Ishikawa (cell line): ENCODE measurements at regions not wholly inside any gene's neighbourhood (a gene's known extent, or its start where the extent isn't known, plus 50 kb on each side); places are given as distances from the start of the nearest gene placed in this dataset.

ENCODE experiments used
- CEBPB ChIP-seq: IDR thresholded peaks from 2 replicates; pipeline ENCODE4 v1.6.1; 2012
- CREB1 ChIP-seq: IDR thresholded peaks from 2 replicates; pipeline ENCODE4 v1.6.1; 2012; ENCODE audit warnings: low read depth
- EGR1 ChIP-seq: IDR thresholded peaks from 2 replicates; pipeline ENCODE4 v1.6.1; 2012
- EP300 ChIP-seq: IDR thresholded peaks from 2 replicates; pipeline ENCODE4 v1.6.1; 2012; ENCODE audit warnings: borderline replicate concordance
- FOXM1 ChIP-seq: IDR thresholded peaks from 2 replicates; pipeline ENCODE4 v1.6.1; 2012; ENCODE audit warnings: low read depth, borderline replicate concordance
- NFIC ChIP-seq: IDR thresholded peaks from 2 replicates; pipeline ENCODE4 v1.6.1; 2012
- RAD21 ChIP-seq: IDR thresholded peaks from 2 replicates; pipeline ENCODE4 v1.6.1; 2012; ENCODE audit warnings: low read depth
- TAF1 ChIP-seq: IDR thresholded peaks from 2 replicates; pipeline ENCODE4 v1.6.1; 2012; ENCODE audit warnings: low read depth, mild to moderate bottlenecking
- TCF12 ChIP-seq: IDR thresholded peaks from 2 replicates; pipeline ENCODE4 v1.6.1; 2012; ENCODE audit warnings: low read depth
- TEAD4 ChIP-seq: IDR thresholded peaks from 2 replicates; pipeline ENCODE4 v1.6.1; 2012
- USF1 ChIP-seq: IDR thresholded peaks from 2 replicates; pipeline ENCODE4 v1.6.1; 2012
- YY1 ChIP-seq: IDR thresholded peaks from 2 replicates; pipeline ENCODE4 v1.6.1; 2012; ENCODE audit warnings: low read depth
- ZBTB7A ChIP-seq: IDR thresholded peaks from 2 replicates; pipeline ENCODE4 v1.6.1; 2012; ENCODE audit warnings: low read depth
- TF ChIP-seq, protein P1 (sequence below): IDR thresholded peaks from 2 replicates; pipeline ENCODE4 v1.6.1; 2012
- TF ChIP-seq, protein P2 (sequence below): IDR thresholded peaks from 2 replicates; pipeline ENCODE4 v1.6.1; 2012; ENCODE audit warnings: low read depth, mild to moderate bottlenecking

DNA sequence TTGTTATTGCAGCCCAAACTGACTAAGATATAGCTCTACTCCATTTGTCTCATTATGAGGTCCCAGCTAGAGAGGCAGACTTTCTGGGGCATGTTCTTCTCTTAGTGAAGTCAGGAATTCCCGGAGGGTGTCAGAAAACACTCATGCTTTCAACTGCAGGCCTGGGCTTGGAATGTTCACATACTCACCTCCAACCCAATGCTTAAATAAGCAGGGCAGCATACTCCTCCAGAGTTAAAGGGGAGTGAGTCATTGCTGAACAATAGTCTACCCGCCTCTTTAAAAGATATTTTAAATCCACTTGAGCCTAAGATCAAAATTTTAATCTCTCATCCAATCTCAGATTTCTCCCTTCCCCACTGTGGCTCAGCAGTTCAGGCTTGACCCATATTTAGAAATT is 167.8 kb upstream of the DPH6 start:
- TF ChIP-seq EGR1 (no peak), RAD21 (no peak), TCF12 (no peak), EP300 (no peak), YY1 (no peak), FOXM1 (no peak), TEAD4 (no peak), TAF1 (no peak), USF1 (no peak), CREB1 (no peak), CEBPB (no peak), NFIC (no peak), ZBTB7A (no peak)
- TF ChIP-seq, protein P1, sequence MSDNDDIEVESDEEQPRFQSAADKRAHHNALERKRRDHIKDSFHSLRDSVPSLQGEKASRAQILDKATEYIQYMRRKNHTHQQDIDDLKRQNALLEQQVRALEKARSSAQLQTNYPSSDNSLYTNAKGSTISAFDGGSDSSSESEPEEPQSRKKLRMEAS: no peak
- TF ChIP-seq, protein P2, sequence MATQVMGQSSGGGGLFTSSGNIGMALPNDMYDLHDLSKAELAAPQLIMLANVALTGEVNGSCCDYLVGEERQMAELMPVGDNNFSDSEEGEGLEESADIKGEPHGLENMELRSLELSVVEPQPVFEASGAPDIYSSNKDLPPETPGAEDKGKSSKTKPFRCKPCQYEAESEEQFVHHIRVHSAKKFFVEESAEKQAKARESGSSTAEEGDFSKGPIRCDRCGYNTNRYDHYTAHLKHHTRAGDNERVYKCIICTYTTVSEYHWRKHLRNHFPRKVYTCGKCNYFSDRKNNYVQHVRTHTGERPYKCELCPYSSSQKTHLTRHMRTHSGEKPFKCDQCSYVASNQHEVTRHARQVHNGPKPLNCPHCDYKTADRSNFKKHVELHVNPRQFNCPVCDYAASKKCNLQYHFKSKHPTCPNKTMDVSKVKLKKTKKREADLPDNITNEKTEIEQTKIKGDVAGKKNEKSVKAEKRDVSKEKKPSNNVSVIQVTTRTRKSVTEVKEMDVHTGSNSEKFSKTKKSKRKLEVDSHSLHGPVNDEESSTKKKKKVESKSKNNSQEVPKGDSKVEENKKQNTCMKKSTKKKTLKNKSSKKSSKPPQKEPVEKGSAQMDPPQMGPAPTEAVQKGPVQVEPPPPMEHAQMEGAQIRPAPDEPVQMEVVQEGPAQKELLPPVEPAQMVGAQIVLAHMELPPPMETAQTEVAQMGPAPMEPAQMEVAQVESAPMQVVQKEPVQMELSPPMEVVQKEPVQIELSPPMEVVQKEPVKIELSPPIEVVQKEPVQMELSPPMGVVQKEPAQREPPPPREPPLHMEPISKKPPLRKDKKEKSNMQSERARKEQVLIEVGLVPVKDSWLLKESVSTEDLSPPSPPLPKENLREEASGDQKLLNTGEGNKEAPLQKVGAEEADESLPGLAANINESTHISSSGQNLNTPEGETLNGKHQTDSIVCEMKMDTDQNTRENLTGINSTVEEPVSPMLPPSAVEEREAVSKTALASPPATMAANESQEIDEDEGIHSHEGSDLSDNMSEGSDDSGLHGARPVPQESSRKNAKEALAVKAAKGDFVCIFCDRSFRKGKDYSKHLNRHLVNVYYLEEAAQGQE: no peak

DNA sequence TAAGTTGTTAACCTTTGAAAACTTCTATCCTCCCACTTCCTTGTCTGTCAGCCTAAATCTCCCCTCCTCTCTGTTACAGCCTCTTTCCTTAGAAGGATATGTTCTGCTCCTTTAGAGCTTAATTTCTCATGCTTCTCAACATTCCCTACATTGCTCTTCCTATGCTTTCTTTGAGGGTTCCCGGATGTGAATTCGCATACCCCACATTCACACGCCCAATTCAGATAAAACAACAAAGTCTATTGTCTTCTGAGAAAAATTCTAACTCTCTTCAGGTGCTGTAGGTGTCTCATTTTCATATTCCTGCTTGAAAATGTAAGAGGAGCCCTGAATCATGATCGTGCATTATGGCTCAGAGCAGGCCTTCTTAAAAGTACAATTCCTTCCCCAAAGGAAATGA is 171.8 kb upstream of the DPH6 start:
- no peak for TF ChIP-seq CREB1
- TF ChIP-seq FOXM1: no peak
- no peak for TF ChIP-seq TEAD4

DNA sequence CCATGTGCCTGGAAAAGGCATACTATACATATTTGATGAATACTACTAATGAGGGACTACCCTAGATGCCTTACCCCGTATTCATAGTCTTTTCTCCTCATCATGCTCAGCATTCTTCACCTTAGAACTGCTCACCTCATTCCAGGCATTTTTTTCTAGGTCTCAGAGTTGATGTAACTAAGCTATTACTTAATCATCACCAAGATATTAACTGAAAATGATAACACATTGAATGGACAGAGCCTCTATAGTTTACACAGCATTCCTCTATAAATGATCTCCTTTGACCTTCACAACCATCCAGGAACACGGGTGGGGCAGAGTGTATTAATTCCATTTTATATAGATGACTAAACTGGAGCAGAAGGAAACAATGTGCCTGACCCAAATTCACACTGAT is 174.1 kb upstream of the DPH6 start:
- no peak for TF ChIP-seq EP300
- TF ChIP-seq USF1: no peak
- no peak for TF ChIP-seq EGR1
- no peak for TF ChIP-seq YY1
- TF ChIP-seq, protein P2: no peak
- no peak for TF ChIP-seq CEBPB
- TF ChIP-seq TAF1: no peak
- no peak for TF ChIP-seq TEAD4
- no peak for TF ChIP-seq NFIC
- no peak for TF ChIP-seq ZBTB7A
- TF ChIP-seq TCF12: no peak
- no peak for TF ChIP-seq CREB1
- TF ChIP-seq FOXM1: no peak
- TF ChIP-seq, protein P1: no peak
- TF ChIP-seq RAD21: no peak

DNA sequence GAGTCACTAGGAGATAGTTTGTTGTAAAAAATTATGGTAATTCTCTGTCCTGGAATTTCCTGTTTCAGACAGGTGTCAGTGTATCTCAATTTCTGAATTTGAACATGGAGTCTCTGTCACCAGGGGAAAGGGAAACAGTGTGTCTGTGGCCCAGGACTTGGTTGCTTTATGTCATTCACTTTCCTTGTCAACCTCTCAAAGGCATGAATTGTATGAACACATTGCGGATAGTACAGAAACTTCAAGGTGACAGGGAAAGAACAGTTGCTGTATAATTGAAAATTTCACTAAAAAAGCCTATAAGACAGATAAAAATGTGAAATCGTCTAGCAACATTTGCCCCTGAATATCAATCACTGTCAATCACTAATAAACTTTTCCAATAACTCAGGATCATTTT is 175.0 kb upstream of the DPH6 start:
- no peak for TF ChIP-seq TCF12
- no peak for TF ChIP-seq TEAD4
- TF ChIP-seq, protein P2: no peak
- TF ChIP-seq, protein P1: no peak
- no peak for TF ChIP-seq CREB1
- TF ChIP-seq YY1: no peak

DNA sequence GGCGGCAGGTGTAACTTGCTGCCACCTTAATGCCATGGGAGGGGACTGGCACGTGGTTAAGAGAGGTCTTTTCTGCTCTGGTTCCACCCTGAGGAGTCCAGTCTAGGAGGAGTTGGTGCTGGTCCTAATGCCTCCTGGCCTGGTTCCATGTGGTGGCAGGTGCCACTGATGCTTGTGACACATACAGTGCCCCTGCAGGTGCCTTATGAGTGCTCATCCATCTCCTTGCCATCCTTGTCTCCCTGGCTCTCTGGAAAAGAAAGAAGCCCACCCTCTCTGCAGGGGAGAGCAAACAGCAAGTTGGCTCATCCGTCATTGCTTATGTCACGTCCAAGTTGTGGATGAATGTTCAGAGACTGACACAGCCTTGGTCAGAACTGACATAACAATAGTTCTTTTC is 175.8 kb upstream of the DPH6 start:
- no peak for TF ChIP-seq RAD21
- TF ChIP-seq, protein P2: no peak
- no peak for TF ChIP-seq TCF12
- no peak for TF ChIP-seq EGR1
- TF ChIP-seq, protein P1: no peak
- no peak for TF ChIP-seq EP300
- no peak for TF ChIP-seq FOXM1
- TF ChIP-seq CEBPB: no peak
- TF ChIP-seq CREB1: no peak
- no peak for TF ChIP-seq ZBTB7A
- no peak for TF ChIP-seq TEAD4
- TF ChIP-seq TAF1: no peak
- no peak for TF ChIP-seq YY1
- no peak for TF ChIP-seq USF1
- TF ChIP-seq NFIC: no peak
